22Rv1 (cell line): ENCODE measurements at regions not wholly inside any gene's neighbourhood (a gene's known extent, or its start where the extent isn't known, plus 50 kb on each side); places are given as distances from the start of the nearest gene placed in this dataset.

Experiments
- H3K27ac ChIP-seq: fragments of 450-650 bp; 2 replicates; pipeline ENCODE4 v1.5.1; 2017
- ZFX ChIP-seq: fragments of 450-650 bp; IDR thresholded peaks from 2 replicates; pipeline ENCODE4 v1.6.1; 2017; ENCODE audit warnings: antibody characterized with exemption, borderline replicate concordance
- TF ChIP-seq, protein P1 (sequence below): fragments of 450-650 bp; IDR thresholded peaks from 2 replicates; pipeline ENCODE4 v1.5.1; 2017; ENCODE audit warnings: mild to moderate bottlenecking

- TF ChIP-seq, protein P1, sequence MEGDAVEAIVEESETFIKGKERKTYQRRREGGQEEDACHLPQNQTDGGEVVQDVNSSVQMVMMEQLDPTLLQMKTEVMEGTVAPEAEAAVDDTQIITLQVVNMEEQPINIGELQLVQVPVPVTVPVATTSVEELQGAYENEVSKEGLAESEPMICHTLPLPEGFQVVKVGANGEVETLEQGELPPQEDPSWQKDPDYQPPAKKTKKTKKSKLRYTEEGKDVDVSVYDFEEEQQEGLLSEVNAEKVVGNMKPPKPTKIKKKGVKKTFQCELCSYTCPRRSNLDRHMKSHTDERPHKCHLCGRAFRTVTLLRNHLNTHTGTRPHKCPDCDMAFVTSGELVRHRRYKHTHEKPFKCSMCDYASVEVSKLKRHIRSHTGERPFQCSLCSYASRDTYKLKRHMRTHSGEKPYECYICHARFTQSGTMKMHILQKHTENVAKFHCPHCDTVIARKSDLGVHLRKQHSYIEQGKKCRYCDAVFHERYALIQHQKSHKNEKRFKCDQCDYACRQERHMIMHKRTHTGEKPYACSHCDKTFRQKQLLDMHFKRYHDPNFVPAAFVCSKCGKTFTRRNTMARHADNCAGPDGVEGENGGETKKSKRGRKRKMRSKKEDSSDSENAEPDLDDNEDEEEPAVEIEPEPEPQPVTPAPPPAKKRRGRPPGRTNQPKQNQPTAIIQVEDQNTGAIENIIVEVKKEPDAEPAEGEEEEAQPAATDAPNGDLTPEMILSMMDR, result no peak
- TF ChIP-seq ZFX, result no peak
- 0 out of 2 replicates have a peak overlapping the region, but pooled peaks have one; percentile 28 for H3K27ac ChIP-seq
These were observed 461.4 kb downstream of the NSUN3 start for GRCh38 chr3:94524102-94524919.

- TF ChIP-seq, protein P1, result peak; percentile 44
- no peak for TF ChIP-seq ZFX
- no peak overlapping the region for H3K27ac ChIP-seq
These were observed 462.2 kb downstream of the NSUN3 start for GRCh38 chr3:94525043-94525442.

GRCh38 chr3:94529816-94530215 lies 467.0 kb downstream of the NSUN3 start:
- no peak overlapping the region for H3K27ac ChIP-seq
- no peak for TF ChIP-seq ZFX
- TF ChIP-seq, protein P1, result no peak

DNA sequence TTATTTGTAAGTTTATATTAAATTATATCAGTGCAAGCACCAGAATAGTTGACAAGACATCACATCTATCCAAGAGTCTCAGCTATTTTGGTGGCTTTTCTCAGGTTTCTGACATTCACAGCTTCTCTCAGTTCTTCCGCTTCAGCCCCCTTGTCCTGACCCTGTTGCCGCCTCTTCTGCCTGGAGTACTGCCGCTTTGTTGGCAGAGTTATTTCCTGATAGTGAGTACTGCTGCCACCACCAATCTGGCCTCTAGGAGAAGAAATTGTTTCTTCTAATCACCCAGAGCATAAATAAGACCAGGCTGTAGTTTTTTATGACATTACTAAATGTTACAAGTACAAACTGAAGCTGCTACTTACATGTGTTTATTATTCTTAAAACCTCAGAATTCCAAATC lies 470.1 kb downstream of the NSUN3 start:
- TF ChIP-seq, protein P1, result no peak
- no peak for TF ChIP-seq ZFX
- no peak overlapping the region for H3K27ac ChIP-seq

DNA sequence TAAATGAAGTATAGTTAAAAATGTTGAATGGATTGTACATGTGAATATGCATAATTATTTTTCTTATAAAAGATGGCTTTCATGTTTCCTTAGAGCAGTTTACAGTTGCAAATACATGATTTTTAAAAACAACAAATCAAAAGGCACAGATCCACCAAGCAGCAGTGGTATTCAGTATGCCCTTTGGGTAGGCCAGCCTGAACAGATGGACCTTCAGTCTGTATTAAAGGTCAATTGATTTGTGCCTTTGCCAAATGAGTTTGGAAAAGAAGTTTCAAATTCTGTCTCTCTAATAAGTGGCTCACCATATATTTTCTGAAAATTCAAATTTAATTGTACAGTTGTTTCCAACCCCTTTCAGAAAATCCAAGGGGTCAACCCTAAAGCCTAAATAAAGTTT lies 477.1 kb downstream of the NSUN3 start:
- H3K27ac ChIP-seq, result no peak overlapping the region
- TF ChIP-seq ZFX, result no peak
- TF ChIP-seq, protein P1, result no peak

DNA sequence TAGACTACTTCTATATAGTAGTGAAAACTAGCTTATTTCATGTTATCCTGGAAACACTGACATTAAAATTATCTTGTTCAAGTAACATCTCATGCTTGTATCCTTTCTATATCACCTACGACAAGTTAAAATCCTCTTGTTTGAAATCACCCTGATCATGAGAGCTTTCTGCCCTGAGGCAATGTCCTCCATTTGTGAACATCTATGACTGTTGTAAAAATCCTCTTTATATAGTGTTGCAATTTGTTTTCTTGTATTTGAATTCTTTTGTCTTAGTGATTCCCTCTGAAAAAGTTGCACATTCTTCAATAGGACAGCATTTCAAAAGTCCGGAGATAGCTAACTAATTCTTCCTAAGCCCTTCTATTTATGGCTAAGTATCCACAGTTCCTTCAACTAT lies 480.3 kb downstream of the NSUN3 start:
- TF ChIP-seq, protein P1, result no peak
- TF ChIP-seq ZFX, result no peak
- H3K27ac ChIP-seq, result no peak overlapping the region

DNA sequence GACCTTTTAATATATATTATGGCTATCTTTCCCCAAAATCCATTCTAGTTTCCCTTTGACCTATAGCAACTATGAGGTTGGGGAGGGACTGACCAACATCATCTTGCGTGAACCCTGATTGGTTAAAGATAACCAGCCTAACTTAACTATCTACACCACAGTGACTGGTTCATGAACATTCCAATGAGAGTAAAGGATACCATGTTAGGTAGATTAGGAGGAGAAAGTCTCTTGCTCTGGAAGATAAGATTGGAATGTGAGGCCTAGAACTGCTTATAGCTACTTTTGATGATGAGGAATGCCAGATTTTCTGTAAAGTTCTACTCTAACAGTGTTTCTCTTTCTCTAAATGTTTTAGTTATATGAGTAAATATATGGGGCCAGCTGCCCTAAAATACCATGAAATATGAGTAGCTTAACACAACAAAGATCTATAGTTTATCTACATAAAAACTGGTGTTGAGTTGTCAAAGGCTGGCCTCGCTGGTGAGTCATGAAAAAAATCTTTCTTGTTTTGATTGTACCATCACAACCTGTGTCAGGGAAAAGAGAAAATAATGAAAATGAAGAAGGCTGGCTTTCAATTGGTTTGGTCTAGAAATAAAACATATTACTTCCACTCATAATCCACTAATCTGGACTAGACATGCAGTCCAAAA lies 481.4 kb downstream of the NSUN3 start:
- no peak for TF ChIP-seq ZFX
- TF ChIP-seq, protein P1, result no peak

More for the DNA sequence above, 481.4 kb downstream of the NSUN3 start:
- no peak overlapping the region for H3K27ac ChIP-seq
